ENCODE measurements at regions not wholly inside any gene's neighbourhood (a gene's known extent, or its start where the extent isn't known, plus 50 kb on each side); places are given as distances from the start of the nearest gene placed in this dataset.

DNA sequence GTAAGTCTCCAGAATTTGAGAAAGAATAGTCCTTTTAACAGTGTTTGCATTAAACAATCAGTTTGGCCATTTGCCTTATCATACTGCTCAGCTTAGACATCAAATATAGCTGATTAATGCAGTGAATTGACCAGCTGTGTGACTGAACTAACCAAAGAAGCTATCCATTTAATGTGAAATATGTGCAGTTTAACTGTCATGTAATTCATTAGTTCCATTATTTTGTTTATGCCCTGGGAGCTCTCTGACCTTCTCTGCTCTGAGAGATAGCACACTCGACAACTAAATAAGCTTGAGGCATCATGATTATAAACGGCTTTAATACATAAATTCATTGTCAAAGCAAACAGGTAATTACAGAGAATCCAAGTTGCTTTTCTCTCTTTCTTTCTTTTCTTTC is 324.3 kb upstream of the PCDH7 start:
- ChIA-PET POLR2A (no interaction called here), CTCF (no interaction called here)
- Mint-ChIP-seq H3K27ac (no peak overlapping the region), H3K27me3 (no peaks in the 10 kb centered on the region), H3K4me1 (ENCODE audit: low read depth) (no peaks in the 10 kb centered on the region), H3K36me3 (ENCODE audit: low read depth) (no peaks in the 10 kb centered on the region), H3K4me3 (no peak overlapping the region), H3K9me3 (peaks cover 14% of the 10 kb centered on the region)
- intact Hi-C loops (cut with micrococcal nuclease): no loop called here
- DNase-seq (no peak), ATAC-seq (no peak)
- TF ChIP-seq, protein P1, sequence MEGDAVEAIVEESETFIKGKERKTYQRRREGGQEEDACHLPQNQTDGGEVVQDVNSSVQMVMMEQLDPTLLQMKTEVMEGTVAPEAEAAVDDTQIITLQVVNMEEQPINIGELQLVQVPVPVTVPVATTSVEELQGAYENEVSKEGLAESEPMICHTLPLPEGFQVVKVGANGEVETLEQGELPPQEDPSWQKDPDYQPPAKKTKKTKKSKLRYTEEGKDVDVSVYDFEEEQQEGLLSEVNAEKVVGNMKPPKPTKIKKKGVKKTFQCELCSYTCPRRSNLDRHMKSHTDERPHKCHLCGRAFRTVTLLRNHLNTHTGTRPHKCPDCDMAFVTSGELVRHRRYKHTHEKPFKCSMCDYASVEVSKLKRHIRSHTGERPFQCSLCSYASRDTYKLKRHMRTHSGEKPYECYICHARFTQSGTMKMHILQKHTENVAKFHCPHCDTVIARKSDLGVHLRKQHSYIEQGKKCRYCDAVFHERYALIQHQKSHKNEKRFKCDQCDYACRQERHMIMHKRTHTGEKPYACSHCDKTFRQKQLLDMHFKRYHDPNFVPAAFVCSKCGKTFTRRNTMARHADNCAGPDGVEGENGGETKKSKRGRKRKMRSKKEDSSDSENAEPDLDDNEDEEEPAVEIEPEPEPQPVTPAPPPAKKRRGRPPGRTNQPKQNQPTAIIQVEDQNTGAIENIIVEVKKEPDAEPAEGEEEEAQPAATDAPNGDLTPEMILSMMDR (IDR thresholded peaks at IDR 0.05): no peak

DNA sequence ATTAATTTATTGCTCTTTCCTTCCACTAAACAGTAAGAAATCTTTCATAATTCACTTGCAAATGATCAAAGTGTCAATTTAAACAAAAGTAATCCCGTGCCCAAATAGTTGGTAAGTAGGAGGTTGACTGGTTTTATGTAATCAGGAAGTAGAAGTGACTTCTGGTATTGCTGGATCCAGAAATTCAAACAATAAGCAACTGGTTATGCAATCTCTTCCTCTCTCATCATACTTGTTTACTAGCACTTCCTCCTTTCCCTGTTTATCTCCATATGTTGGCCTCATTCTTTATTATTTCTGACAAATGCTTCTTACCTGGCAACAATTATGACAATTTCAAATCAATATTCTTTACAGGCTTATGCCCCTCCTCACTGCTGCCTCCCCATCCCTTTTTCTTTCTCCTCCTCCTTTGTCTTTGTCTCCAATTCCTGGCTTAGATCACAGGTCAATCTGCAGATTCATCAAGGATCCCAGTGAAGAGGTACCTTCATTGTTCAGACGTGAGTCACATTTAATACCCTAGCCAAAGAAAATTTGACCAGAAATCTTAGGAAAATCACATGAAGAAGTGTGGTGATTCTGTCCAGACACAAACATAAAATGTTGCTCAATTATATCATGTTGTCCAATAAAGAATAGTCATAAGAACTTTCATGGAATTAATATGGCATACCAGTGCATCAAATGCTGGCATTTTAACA is 323.2 kb upstream of the PCDH7 start:
- CTCF ChIA-PET: no interaction called here
- Mint-ChIP-seq H3K4me3 (no peak overlapping the region), H3K27me3 (no peaks in the 10 kb centered on the region), H3K4me1 (ENCODE audit: low read depth) (no peaks in the 10 kb centered on the region), H3K36me3 (ENCODE audit: low read depth) (no peaks in the 10 kb centered on the region), H3K9me3 (peaks cover 14% of the 10 kb centered on the region), H3K27ac (no peak overlapping the region)
- DNase-seq (no peak), ATAC-seq (no peak)
- POLR2A ChIA-PET: no interaction called here
- intact Hi-C loops (cut with micrococcal nuclease): no loop called here
- TF ChIP-seq, protein P1 (IDR thresholded peaks at IDR 0.05): no peak

GRCh38 chr4:30399476-30399875 is 320.7 kb upstream of the PCDH7 start:
- CTCF ChIA-PET: no interaction called here
- TF ChIP-seq, protein P1 (IDR thresholded peaks at IDR 0.05): no peak
- H3K4me1 Mint-ChIP-seq (ENCODE audit: low read depth): no peaks in the 10 kb centered on the region
- POLR2A ChIA-PET: interaction anchor here (0.7 kb wide), 1 partner anchor 11 kb away, joined by 3 read pairs; no protein-coding TSS in a partner anchor
- no peak for DNase-seq
- peaks cover 10% of the 10 kb centered on the region for H3K9me3 Mint-ChIP-seq
- intact Hi-C loops (cut with micrococcal nuclease): no loop called here
- H3K4me3 Mint-ChIP-seq: no peak overlapping the region
- H3K36me3 Mint-ChIP-seq (ENCODE audit: low read depth): no peaks in the 10 kb centered on the region
- no peaks in the 10 kb centered on the region for H3K27me3 Mint-ChIP-seq
- H3K27ac Mint-ChIP-seq: no peak overlapping the region
- ATAC-seq: no peak

- Mint-ChIP-seq H3K27ac (no peak overlapping the region), H3K27me3 (no peaks in the 10 kb centered on the region), H3K4me1 (ENCODE audit: low read depth) (no peaks in the 10 kb centered on the region), H3K4me3 (no peak overlapping the region), H3K9me3 (peaks cover 9% of the 10 kb centered on the region), H3K36me3 (ENCODE audit: low read depth) (no peaks in the 10 kb centered on the region)
- TF ChIP-seq, protein P1 (IDR thresholded peaks at IDR 0.05): no peak
- ATAC-seq: no peak
- intact Hi-C loops (cut with micrococcal nuclease): no loop called here
- ChIA-PET POLR2A (no interaction called here), CTCF (no interaction called here)
- DNase-seq: no peak
Observed at GRCh38 chr4:30402276-30402675, 317.9 kb upstream of the PCDH7 start.

DNA sequence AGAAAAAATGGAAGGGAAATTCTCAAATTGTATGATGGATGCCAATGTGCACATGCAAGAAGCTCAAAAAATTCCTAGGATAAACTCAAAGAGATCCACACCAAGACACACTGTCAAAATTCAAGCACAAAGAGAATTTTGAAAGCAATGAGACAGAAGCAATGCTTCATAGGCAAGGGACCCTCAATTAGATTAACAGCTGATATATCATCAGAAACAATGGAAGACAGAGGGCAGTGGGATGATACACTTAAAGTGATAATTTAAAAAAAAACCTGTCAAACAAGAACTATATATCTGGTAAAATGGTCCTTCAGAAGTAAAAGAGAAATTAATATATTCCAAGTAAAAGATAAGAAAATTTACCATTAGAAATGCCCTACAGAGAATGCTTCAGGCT is 306.3 kb upstream of the PCDH7 start:
- no peak overlapping the region for H3K27ac Mint-ChIP-seq
- DNase-seq (no peak), ATAC-seq (no peak)
- TF ChIP-seq, protein P1 (IDR thresholded peaks at IDR 0.05): no peak
- no peaks in the 10 kb centered on the region for H3K36me3 Mint-ChIP-seq (ENCODE audit: low read depth)
- intact Hi-C loops (cut with micrococcal nuclease): no loop called here
- H3K27me3 Mint-ChIP-seq: no peaks in the 10 kb centered on the region
- H3K4me1 Mint-ChIP-seq (ENCODE audit: low read depth): no peaks in the 10 kb centered on the region
- POLR2A ChIA-PET: interaction anchor here (0.6 kb wide), 1 partner anchor 1143 kb away, joined by 3 read pairs; no protein-coding TSS in a partner anchor
- CTCF ChIA-PET: no interaction called here
- no peak overlapping the region for H3K4me3 Mint-ChIP-seq
- H3K9me3 Mint-ChIP-seq: peaks cover 48% of the 10 kb centered on the region

All from activated CD8-positive, alpha-beta T cell treated with anti-CD3 and anti-CD28 coated beads for 36 hours (primary cell).